Ecto neural progenitor cell (in vitro differentiated cells): ENCODE measurements at regions not wholly inside any gene's neighbourhood (a gene's known extent, or its start where the extent isn't known, plus 50 kb on each side); places are given as distances from the start of the nearest gene placed in this dataset.
A peak's percentile ranks its signal among the peaks of the same experiment; 100 is the strongest.
"Not testable (repeated sequence)": the region's sequence is repeated elsewhere in the genome, so short reads cannot be mapped to it uniquely, and the experiment has no call there.

Experiments
- DNase-seq: peaks from one replicate; pipeline ENCODE4 v3.0.0-alpha.2; 2018; ENCODE audit warnings: low spot score

GRCh38 chr17:77526259-77526711 is 385.5 kb downstream of the SEC14L1 start:
- no peak for DNase-seq

GRCh38 chr17:77526728-77527350 is 386.1 kb downstream of the SEC14L1 start:
- DNase-seq, result no peak

GRCh38 chr17:77527409-77527808 is 386.6 kb downstream of the SEC14L1 start:
- DNase-seq, result no peak

- no peak for DNase-seq
Measured at GRCh38 chr17:77527836-77528505, 387.2 kb downstream of the SEC14L1 start.

- peak; percentile 89 for DNase-seq
Measured at GRCh38 chr17:77528516-77529327, 388.0 kb downstream of the SEC14L1 start.

GRCh38 chr17:77529328-77529650 is 388.5 kb downstream of the SEC14L1 start:
- DNase-seq, result no peak

- DNase-seq, result no peak
Measured at GRCh38 chr17:77530591-77530990, 389.8 kb downstream of the SEC14L1 start.

GRCh38 chr17:77531002-77531401 is 390.2 kb downstream of the SEC14L1 start:
- no peak for DNase-seq

GRCh38 chr17:77531641-77532040 is 390.9 kb downstream of the SEC14L1 start:
- DNase-seq, result no peak

- not testable (repeated sequence) for DNase-seq
Measured at GRCh38 chr17:77533697-77534096, 392.9 kb downstream of the SEC14L1 start.

- no peak for DNase-seq
Measured at GRCh38 chr17:77534137-77534536, 393.4 kb downstream of the SEC14L1 start.

GRCh38 chr17:77535435-77535834 is 394.7 kb downstream of the SEC14L1 start:
- no peak for DNase-seq

- no peak for DNase-seq
Measured at GRCh38 chr17:77535892-77536291, 395.1 kb downstream of the SEC14L1 start.

GRCh38 chr17:77537566-77537965 is 396.8 kb downstream of the SEC14L1 start:
- DNase-seq, result no peak

GRCh38 chr17:77540531-77540930 is 399.8 kb downstream of the SEC14L1 start:
- no peak for DNase-seq

GRCh38 chr17:77540975-77541374 is 400.2 kb downstream of the SEC14L1 start:
- no peak for DNase-seq

GRCh38 chr17:77542011-77542410 is 401.2 kb downstream of the SEC14L1 start:
- DNase-seq, result no peak

- peak; percentile 93 for DNase-seq
Measured at GRCh38 chr17:77542551-77543490, 402.1 kb downstream of the SEC14L1 start.

GRCh38 chr17:77543801-77544200 is 403.0 kb downstream of the SEC14L1 start:
- no peak for DNase-seq

- no peak for DNase-seq
Measured at GRCh38 chr17:77544347-77545110, 403.8 kb downstream of the SEC14L1 start.

- DNase-seq, result peak; percentile 87
Measured at GRCh38 chr17:77546772-77547241, 406.0 kb downstream of the SEC14L1 start.
